CD4-positive, alpha-beta T cell treated with Interleukin-6 for 4 hours (primary cell): ENCODE measurements at regions not wholly inside any gene's neighbourhood (a gene's known extent, or its start where the extent isn't known, plus 50 kb on each side); places are given as distances from the start of the nearest gene placed in this dataset.

ENCODE experiments used
- DNase-seq: peaks from one replicate; pipeline ENCODE4 v3.0.0-alpha.2; 2020; ENCODE audit warnings: mixed read lengths

- no peak for DNase-seq
These were observed 79.0 kb downstream of the LBH start for GRCh38 chr2:30310371-30310770.

- DNase-seq, result peak; percentile 40
These were observed 79.6 kb downstream of the LBH start for GRCh38 chr2:30310955-30311354.

GRCh38 chr2:30311711-30312110, 80.4 kb downstream of the LBH start:
- DNase-seq, result no peak

GRCh38 chr2:30312916-30313315, 81.6 kb downstream of the LBH start:
- no peak for DNase-seq

GRCh38 chr2:30314981-30315380, 83.6 kb downstream of the LBH start:
- no peak for DNase-seq

- DNase-seq, result peak; percentile 54
These were observed 84.2 kb downstream of the LBH start for GRCh38 chr2:30315391-30316063.

GRCh38 chr2:30316408-30316807, 85.1 kb downstream of the LBH start:
- DNase-seq, result no peak

- DNase-seq, result no peak
These were observed 87.9 kb downstream of the LBH start for GRCh38 chr2:30318987-30319782.

- no peak for DNase-seq
These were observed 90.1 kb downstream of the LBH start for GRCh38 chr2:30321466-30321865.

GRCh38 chr2:30323499-30323898, 92.2 kb downstream of the LBH start:
- DNase-seq, result no peak

GRCh38 chr2:30324245-30324908, 93.0 kb downstream of the LBH start:
- no peak for DNase-seq

- peak; percentile 20 for DNase-seq
These were observed 94.4 kb downstream of the LBH start for GRCh38 chr2:30325600-30326328.

GRCh38 chr2:30326497-30326896, 95.2 kb downstream of the LBH start:
- no peak for DNase-seq

GRCh38 chr2:30331038-30331437, 99.7 kb downstream of the LBH start:
- no peak for DNase-seq

GRCh38 chr2:30331869-30332268, 100.5 kb downstream of the LBH start:
- no peak for DNase-seq

GRCh38 chr2:30332791-30333453, 101.6 kb downstream of the LBH start:
- peak; percentile 25 for DNase-seq

- DNase-seq, result peak; percentile 44
These were observed 103.5 kb downstream of the LBH start for GRCh38 chr2:30334762-30335363.

- DNase-seq, result peak; percentile 18
These were observed 104.8 kb downstream of the LBH start for GRCh38 chr2:30336084-30336483.

GRCh38 chr2:30336978-30337841, 105.9 kb downstream of the LBH start:
- peak; percentile 77 for DNase-seq

- no peak for DNase-seq
These were observed 107.1 kb downstream of the LBH start for GRCh38 chr2:30338475-30338874.

- DNase-seq, result no peak
These were observed 107.7 kb downstream of the LBH start for GRCh38 chr2:30339071-30339470.
